Neuron (in vitro differentiated cells): ENCODE measurements at regions not wholly inside any gene's neighbourhood (a gene's known extent, or its start where the extent isn't known, plus 50 kb on each side); places are given as distances from the start of the nearest gene placed in this dataset.

Source experiments
- H2AFZ ChIP-seq: one replicate; pipeline ENCODE4 v1.6.1; 2013; ENCODE audit warnings: low read depth, mild to moderate bottlenecking, inconsistent platforms, low read length, moderate library complexity
- H3K27me3 ChIP-seq: one replicate; pipeline ENCODE4 v1.6.1; 2013; ENCODE audit warnings: low read length; ENCODE audit not compliant: insufficient read depth
- H3K36me3 ChIP-seq: one replicate; pipeline ENCODE4 v1.6.1; 2013; ENCODE audit warnings: low read length; ENCODE audit not compliant: insufficient read depth
- H3K4me1 ChIP-seq: one replicate; pipeline ENCODE4 v1.6.1; 2013; ENCODE audit warnings: low read length; ENCODE audit not compliant: insufficient read depth
- H3K4me3 ChIP-seq: 2 replicates; pipeline ENCODE4 v1.5.1; 2013; ENCODE audit warnings: mild to moderate bottlenecking, low read length, moderate library complexity
- H3K9me3 ChIP-seq: one replicate; pipeline ENCODE4 v1.6.1; 2013; ENCODE audit warnings: low read length

- Histone ChIP-seq H3K9me3 (no peaks in the 10 kb centered on the region), H3K27me3 (no peaks in the 10 kb centered on the region), H2AFZ (no peak overlapping the region), H3K36me3 (no peaks in the 10 kb centered on the region), H3K4me1 (peaks cover 5% of the 10 kb centered on the region), H3K4me3 (no peak overlapping the region)
Measured at GRCh38 chr13:56332671-56333070, 808.0 kb upstream of the PRR20A start.

- H3K9me3 ChIP-seq: no peaks in the 10 kb centered on the region
- no peaks in the 10 kb centered on the region for H3K36me3 ChIP-seq
- no peak overlapping the region for H3K4me3 ChIP-seq
- peaks cover 5% of the 10 kb centered on the region for H3K4me1 ChIP-seq
- H3K27me3 ChIP-seq: no peaks in the 10 kb centered on the region
- no peak overlapping the region for H2AFZ ChIP-seq
Measured at GRCh38 chr13:56335775-56336174, 804.9 kb upstream of the PRR20A start.

GRCh38 chr13:56338421-56338820, 802.3 kb upstream of the PRR20A start:
- Histone ChIP-seq H3K27me3 (no peaks in the 10 kb centered on the region), H3K9me3 (no peaks in the 10 kb centered on the region), H3K4me3 (no peak overlapping the region), H3K36me3 (no peaks in the 10 kb centered on the region), H2AFZ (no peak overlapping the region), H3K4me1 (peaks cover 3% of the 10 kb centered on the region)

- H3K4me1 ChIP-seq: no peaks in the 10 kb centered on the region
- no peak overlapping the region for H2AFZ ChIP-seq
- H3K9me3 ChIP-seq: no peaks in the 10 kb centered on the region
- H3K36me3 ChIP-seq: no peaks in the 10 kb centered on the region
- no peaks in the 10 kb centered on the region for H3K27me3 ChIP-seq
- no peak overlapping the region for H3K4me3 ChIP-seq
Measured at GRCh38 chr13:56347014-56347413, 793.7 kb upstream of the PRR20A start.

GRCh38 chr13:56349866-56350265, 790.9 kb upstream of the PRR20A start:
- no peaks in the 10 kb centered on the region for H3K9me3 ChIP-seq
- H3K4me3 ChIP-seq: no peak overlapping the region
- no peaks in the 10 kb centered on the region for H3K4me1 ChIP-seq
- H2AFZ ChIP-seq: no peak overlapping the region
- H3K27me3 ChIP-seq: no peaks in the 10 kb centered on the region
- no peaks in the 10 kb centered on the region for H3K36me3 ChIP-seq

GRCh38 chr13:56351041-56351440, 789.7 kb upstream of the PRR20A start:
- no peak overlapping the region for H3K4me3 ChIP-seq
- no peaks in the 10 kb centered on the region for H3K36me3 ChIP-seq
- no peaks in the 10 kb centered on the region for H3K9me3 ChIP-seq
- H3K4me1 ChIP-seq: no peaks in the 10 kb centered on the region
- H2AFZ ChIP-seq: no peak overlapping the region
- no peaks in the 10 kb centered on the region for H3K27me3 ChIP-seq

- Histone ChIP-seq H3K36me3 (no peaks in the 10 kb centered on the region), H3K4me3 (no peak overlapping the region), H3K27me3 (no peaks in the 10 kb centered on the region), H3K9me3 (no peaks in the 10 kb centered on the region), H3K4me1 (no peaks in the 10 kb centered on the region), H2AFZ (no peak overlapping the region)
Measured at GRCh38 chr13:56352361-56352760, 788.4 kb upstream of the PRR20A start.

- no peaks in the 10 kb centered on the region for H3K27me3 ChIP-seq
- no peaks in the 10 kb centered on the region for H3K9me3 ChIP-seq
- no peak overlapping the region for H3K4me3 ChIP-seq
- no peak overlapping the region for H2AFZ ChIP-seq
- no peaks in the 10 kb centered on the region for H3K4me1 ChIP-seq
- H3K36me3 ChIP-seq: no peaks in the 10 kb centered on the region
Measured at GRCh38 chr13:56352901-56353300, 787.8 kb upstream of the PRR20A start.

- no peaks in the 10 kb centered on the region for H3K4me1 ChIP-seq
- no peaks in the 10 kb centered on the region for H3K9me3 ChIP-seq
- no peak overlapping the region for H2AFZ ChIP-seq
- no peaks in the 10 kb centered on the region for H3K36me3 ChIP-seq
- no peak overlapping the region for H3K4me3 ChIP-seq
- H3K27me3 ChIP-seq: no peaks in the 10 kb centered on the region
Measured at GRCh38 chr13:56356690-56357089, 784.0 kb upstream of the PRR20A start.

GRCh38 chr13:56378566-56378965, 762.2 kb upstream of the PRR20A start:
- H2AFZ ChIP-seq: no peak overlapping the region
- H3K4me3 ChIP-seq: no peak overlapping the region
- no peaks in the 10 kb centered on the region for H3K36me3 ChIP-seq
- H3K9me3 ChIP-seq: no peaks in the 10 kb centered on the region
- no peaks in the 10 kb centered on the region for H3K27me3 ChIP-seq
- no peaks in the 10 kb centered on the region for H3K4me1 ChIP-seq

GRCh38 chr13:56393549-56393948, 747.2 kb upstream of the PRR20A start:
- Histone ChIP-seq H3K36me3 (no peaks in the 10 kb centered on the region), H2AFZ (no peak overlapping the region), H3K9me3 (no peaks in the 10 kb centered on the region), H3K4me1 (no peaks in the 10 kb centered on the region), H3K27me3 (no peaks in the 10 kb centered on the region), H3K4me3 (no peak overlapping the region)

GRCh38 chr13:56396318-56396717, 744.4 kb upstream of the PRR20A start:
- Histone ChIP-seq H3K27me3 (no peaks in the 10 kb centered on the region), H3K36me3 (no peaks in the 10 kb centered on the region), H2AFZ (no peak overlapping the region), H3K4me1 (no peaks in the 10 kb centered on the region), H3K4me3 (no peak overlapping the region), H3K9me3 (no peaks in the 10 kb centered on the region)

GRCh38 chr13:56400774-56401173, 739.9 kb upstream of the PRR20A start:
- H3K27me3 ChIP-seq: no peaks in the 10 kb centered on the region
- H2AFZ ChIP-seq: no peak overlapping the region
- no peak overlapping the region for H3K4me3 ChIP-seq
- H3K9me3 ChIP-seq: no peaks in the 10 kb centered on the region
- no peaks in the 10 kb centered on the region for H3K4me1 ChIP-seq
- no peaks in the 10 kb centered on the region for H3K36me3 ChIP-seq

- no peaks in the 10 kb centered on the region for H3K9me3 ChIP-seq
- no peaks in the 10 kb centered on the region for H3K4me1 ChIP-seq
- H3K4me3 ChIP-seq: no peak overlapping the region
- H3K27me3 ChIP-seq: no peaks in the 10 kb centered on the region
- H3K36me3 ChIP-seq: no peaks in the 10 kb centered on the region
- no peak overlapping the region for H2AFZ ChIP-seq
Measured at GRCh38 chr13:56412856-56413255, 727.9 kb upstream of the PRR20A start.
